ENCODE measurements at regions not wholly inside any gene's neighbourhood (a gene's known extent, or its start where the extent isn't known, plus 50 kb on each side); places are given as distances from the start of the nearest gene placed in this dataset.
"Not testable (repeated sequence)": the region's sequence is repeated elsewhere in the genome, so short reads cannot be mapped to it uniquely, and the experiment has no call there.

- H3K4me3 ChIP-seq (ENCODE audit: low read length); H3K27ac ChIP-seq (ENCODE audit: low read depth, low read length); intact Hi-C loops (cut with micrococcal nuclease); H3K4me3 Mint-ChIP-seq; H3K36me3 ChIP-seq (ENCODE audit: control insufficient read depth in 2 of 3, insufficient read depth in 3 of 3, low read length in 3 of 3); H3K27ac Mint-ChIP-seq; H3K4me1 ChIP-seq (ENCODE audit: control insufficient read depth in 2 of 2, insufficient read depth in 2 of 2, low read length in 2 of 2); ATAC-seq; H3K4me1 Mint-ChIP-seq; H3K27me3 ChIP-seq (ENCODE audit: control insufficient read depth in 2 of 2, insufficient read depth in 2 of 2, low read length in 2 of 2); DNase-seq; H3K9me3 ChIP-seq (ENCODE audit: control insufficient read depth in 2 of 3, low read length in 3 of 3); CTCF ChIA-PET; H3K36me3 Mint-ChIP-seq; POLR2A ChIA-PET: not testable (repeated sequence)
- H3K9me3 Mint-ChIP-seq, result peaks cover 0 to 19% (median 6%) of the 10 kb centered on the region in 11 donors
- peaks cover 0 to 40% (median 28%) of the 10 kb centered on the region in 5 donors for H3K27me3 Mint-ChIP-seq
Observed at GRCh38 chr6:125465332-125465731, 163.6 kb upstream of the HDDC2 start.

- Histone ChIP-seq H3K27me3 (ENCODE audit: control insufficient read depth in 2 of 2, insufficient read depth in 2 of 2, low read length in 2 of 2) (no peaks in the 10 kb centered on the region), H3K9me3 (ENCODE audit: control insufficient read depth in 2 of 3, low read length in 3 of 3) (no peaks in the 10 kb centered on the region), H3K27ac (ENCODE audit: low read depth, low read length) (no peak overlapping the region), H3K4me1 (ENCODE audit: control insufficient read depth in 2 of 2, insufficient read depth in 2 of 2, low read length in 2 of 2) (no peaks in the 10 kb centered on the region), H3K4me3 (ENCODE audit: low read length) (no peak overlapping the region), H3K36me3 (ENCODE audit: control insufficient read depth in 2 of 3, insufficient read depth in 3 of 3, low read length in 3 of 3) (no peaks in the 10 kb centered on the region)
- no peaks in the 10 kb centered on the region for H3K4me1 Mint-ChIP-seq
- peaks cover 3 to 50% (median 32%) of the 10 kb centered on the region in 5 donors for H3K27me3 Mint-ChIP-seq
- ATAC-seq, result no peak
- no peak overlapping the region for H3K4me3 Mint-ChIP-seq
- intact Hi-C loops (cut with micrococcal nuclease), result no loop called here
- H3K27ac Mint-ChIP-seq, result no peak overlapping the region
- CTCF ChIA-PET, result no interaction called here
- H3K36me3 Mint-ChIP-seq, result peaks cover 0 to 6% (median 0%) of the 10 kb centered on the region in 5 donors
- POLR2A ChIA-PET, result no interaction called here
- H3K9me3 Mint-ChIP-seq, result peaks cover 0 to 14% (median 2%) of the 10 kb centered on the region in 11 donors
- DNase-seq, result no peak
Observed at GRCh38 chr6:125469915-125470314, 168.1 kb upstream of the HDDC2 start.

GRCh38 chr6:125471667-125472066 is 169.9 kb upstream of the HDDC2 start:
- DNase-seq (no peak), ATAC-seq (no peak)
- Histone ChIP-seq H3K4me3 (ENCODE audit: low read length) (no peak overlapping the region), H3K9me3 (ENCODE audit: control insufficient read depth in 2 of 3, low read length in 3 of 3) (no peaks in the 10 kb centered on the region), H3K36me3 (ENCODE audit: control insufficient read depth in 2 of 3, insufficient read depth in 3 of 3, low read length in 3 of 3) (no peaks in the 10 kb centered on the region), H3K4me1 (ENCODE audit: control insufficient read depth in 2 of 2, insufficient read depth in 2 of 2, low read length in 2 of 2) (no peaks in the 10 kb centered on the region), H3K27ac (ENCODE audit: low read depth, low read length) (no peak overlapping the region), H3K27me3 (ENCODE audit: control insufficient read depth in 2 of 2, insufficient read depth in 2 of 2, low read length in 2 of 2) (no peaks in the 10 kb centered on the region)
- POLR2A ChIA-PET, result interaction anchor here (0.6 kb wide), 1 partner anchor 220 kb away, joined by 3 read pairs; no protein-coding TSS in a partner anchor
- CTCF ChIA-PET, result no interaction called here
- Mint-ChIP-seq H3K9me3 (peaks cover 0 to 3% (median 0%) of the 10 kb centered on the region in 11 donors), H3K27ac (no peak overlapping the region), H3K4me3 (no peak overlapping the region), H3K36me3 (peaks cover 0 to 3% (median 0%) of the 10 kb centered on the region in 5 donors), H3K27me3 (peaks cover 3 to 43% (median 21%) of the 10 kb centered on the region in 5 donors), H3K4me1 (no peaks in the 10 kb centered on the region)
- intact Hi-C loops (cut with micrococcal nuclease), result no loop called here

GRCh38 chr6:125474061-125474460 is 172.3 kb upstream of the HDDC2 start:
- DNase-seq (no peak), ATAC-seq (no peak)
- intact Hi-C loops (cut with micrococcal nuclease), result no loop called here
- Mint-ChIP-seq H3K4me3 (no peak overlapping the region), H3K36me3 (no peaks in the 10 kb centered on the region), H3K27me3 (peaks cover 3 to 28% (median 14%) of the 10 kb centered on the region in 5 donors), H3K4me1 (no peaks in the 10 kb centered on the region), H3K27ac (no peak overlapping the region), H3K9me3 (peaks cover 0 to 1% (median 0%) of the 10 kb centered on the region in 11 donors)
- no peaks in the 10 kb centered on the region for H3K9me3 ChIP-seq (ENCODE audit: control insufficient read depth in 2 of 3, low read length in 3 of 3)
- no peak overlapping the region for H3K4me3 ChIP-seq (ENCODE audit: low read length)
- no peak overlapping the region for H3K27ac ChIP-seq (ENCODE audit: low read depth, low read length)
- no peaks in the 10 kb centered on the region for H3K27me3 ChIP-seq (ENCODE audit: control insufficient read depth in 2 of 2, insufficient read depth in 2 of 2, low read length in 2 of 2)
- ChIA-PET POLR2A (no interaction called here), CTCF (interaction anchor here (0.6 kb wide), 1 partner anchor 287 kb away, joined by 3 read pairs; no protein-coding TSS in a partner anchor)
- no peaks in the 10 kb centered on the region for H3K36me3 ChIP-seq (ENCODE audit: control insufficient read depth in 2 of 3, insufficient read depth in 3 of 3, low read length in 3 of 3)
- H3K4me1 ChIP-seq (ENCODE audit: control insufficient read depth in 2 of 2, insufficient read depth in 2 of 2, low read length in 2 of 2), result no peaks in the 10 kb centered on the region

- Mint-ChIP-seq H3K27me3 (peaks cover 0 to 17% (median 8%) of the 10 kb centered on the region in 5 donors), H3K4me1 (no peaks in the 10 kb centered on the region), H3K27ac (no peak overlapping the region), H3K36me3 (no peaks in the 10 kb centered on the region), H3K4me3 (no peak overlapping the region), H3K9me3 (peaks cover 0 to 1% (median 0%) of the 10 kb centered on the region in 11 donors)
- H3K9me3 ChIP-seq (ENCODE audit: control insufficient read depth in 2 of 3, low read length in 3 of 3), result no peaks in the 10 kb centered on the region
- intact Hi-C loops (cut with micrococcal nuclease), result no loop called here
- H3K36me3 ChIP-seq (ENCODE audit: control insufficient read depth in 2 of 3, insufficient read depth in 3 of 3, low read length in 3 of 3), result no peaks in the 10 kb centered on the region
- no peaks in the 10 kb centered on the region for H3K4me1 ChIP-seq (ENCODE audit: control insufficient read depth in 2 of 2, insufficient read depth in 2 of 2, low read length in 2 of 2)
- no peaks in the 10 kb centered on the region for H3K27me3 ChIP-seq (ENCODE audit: control insufficient read depth in 2 of 2, insufficient read depth in 2 of 2, low read length in 2 of 2)
- DNase-seq (no peak), ATAC-seq (no peak)
- H3K27ac ChIP-seq (ENCODE audit: low read depth, low read length), result no peak overlapping the region
- H3K4me3 ChIP-seq (ENCODE audit: low read length), result no peak overlapping the region
- ChIA-PET POLR2A (no interaction called here), CTCF (no interaction called here)
Observed at GRCh38 chr6:125477156-125477555, 175.4 kb upstream of the HDDC2 start.

DNA sequence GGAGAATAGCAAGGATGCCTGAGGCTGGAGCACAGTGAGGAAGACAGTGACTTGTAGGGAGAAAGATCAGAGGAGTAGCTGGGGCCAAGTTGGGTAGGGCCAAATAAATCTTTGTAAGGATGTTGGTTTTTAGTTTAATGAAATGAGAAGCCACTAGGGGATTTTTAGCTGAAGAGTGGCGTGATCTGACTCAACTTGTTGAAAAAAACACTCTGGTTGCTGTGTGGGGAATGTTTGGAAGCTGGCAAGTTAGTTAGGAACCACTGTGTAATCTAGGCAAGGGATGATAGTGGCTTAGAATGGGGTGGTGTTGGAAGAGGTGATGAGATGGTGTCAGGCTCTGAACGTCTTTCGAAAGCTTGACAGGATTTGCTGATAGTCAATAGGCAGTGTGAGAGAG is 176.1 kb upstream of the HDDC2 start:
- Mint-ChIP-seq H3K27ac (no peak overlapping the region), H3K27me3 (peaks cover 0 to 20% (median 8%) of the 10 kb centered on the region in 5 donors), H3K4me3 (no peak overlapping the region), H3K9me3 (peaks cover 0 to 1% (median 0%) of the 10 kb centered on the region in 11 donors), H3K4me1 (no peaks in the 10 kb centered on the region), H3K36me3 (no peaks in the 10 kb centered on the region)
- H3K4me3 ChIP-seq (ENCODE audit: low read length), result no peak overlapping the region
- DNase-seq, result no peak
- H3K27me3 ChIP-seq (ENCODE audit: control insufficient read depth in 2 of 2, insufficient read depth in 2 of 2, low read length in 2 of 2), result no peaks in the 10 kb centered on the region
- H3K27ac ChIP-seq (ENCODE audit: low read depth, low read length), result no peak overlapping the region
- CTCF ChIA-PET, result interaction anchor here (0.6 kb wide), 1 partner anchor 34 kb away, joined by 3 read pairs; no protein-coding TSS in a partner anchor
- no peaks in the 10 kb centered on the region for H3K36me3 ChIP-seq (ENCODE audit: control insufficient read depth in 2 of 3, insufficient read depth in 3 of 3, low read length in 3 of 3)
- no peak for ATAC-seq
- POLR2A ChIA-PET, result no interaction called here
- no peaks in the 10 kb centered on the region for H3K9me3 ChIP-seq (ENCODE audit: control insufficient read depth in 2 of 3, low read length in 3 of 3)
- H3K4me1 ChIP-seq (ENCODE audit: control insufficient read depth in 2 of 2, insufficient read depth in 2 of 2, low read length in 2 of 2), result no peaks in the 10 kb centered on the region
- intact Hi-C loops (cut with micrococcal nuclease), result no loop called here

- Histone ChIP-seq H3K27me3 (ENCODE audit: control insufficient read depth in 2 of 2, insufficient read depth in 2 of 2, low read length in 2 of 2) (no peaks in the 10 kb centered on the region), H3K4me3 (ENCODE audit: low read length) (no peak overlapping the region), H3K9me3 (ENCODE audit: control insufficient read depth in 2 of 3, low read length in 3 of 3) (no peaks in the 10 kb centered on the region), H3K27ac (ENCODE audit: low read depth, low read length) (no peak overlapping the region), H3K4me1 (ENCODE audit: control insufficient read depth in 2 of 2, insufficient read depth in 2 of 2, low read length in 2 of 2) (no peaks in the 10 kb centered on the region), H3K36me3 (ENCODE audit: control insufficient read depth in 2 of 3, insufficient read depth in 3 of 3, low read length in 3 of 3) (no peaks in the 10 kb centered on the region)
- Mint-ChIP-seq H3K4me1 (no peaks in the 10 kb centered on the region), H3K9me3 (peaks cover 0 to 3% (median 0%) of the 10 kb centered on the region in 11 donors), H3K27ac (no peak overlapping the region), H3K27me3 (peaks cover 0 to 24% (median 17%) of the 10 kb centered on the region in 5 donors), H3K36me3 (no peaks in the 10 kb centered on the region), H3K4me3 (no peak overlapping the region)
- DNase-seq (no peak), ATAC-seq (no peak)
- CTCF ChIA-PET, result no interaction called here
- intact Hi-C loops (cut with micrococcal nuclease), result no loop called here
- POLR2A ChIA-PET, result no interaction called here
Observed at GRCh38 chr6:125480146-125480545, 178.4 kb upstream of the HDDC2 start.
